SHP77 (cell line): ENCODE measurements at regions not wholly inside any gene's neighbourhood (a gene's known extent, or its start where the extent isn't known, plus 50 kb on each side); places are given as distances from the start of the nearest gene placed in this dataset.
"Not testable (repeated sequence)": the region's sequence is repeated elsewhere in the genome, so short reads cannot be mapped to it uniquely, and the experiment has no call there.

Experiments
- DNase-seq, 2 experiments: peaks; one replicate each; lab custom pipeline; 2025; lab: John Stamatoyannopoulos, UW

DNA sequence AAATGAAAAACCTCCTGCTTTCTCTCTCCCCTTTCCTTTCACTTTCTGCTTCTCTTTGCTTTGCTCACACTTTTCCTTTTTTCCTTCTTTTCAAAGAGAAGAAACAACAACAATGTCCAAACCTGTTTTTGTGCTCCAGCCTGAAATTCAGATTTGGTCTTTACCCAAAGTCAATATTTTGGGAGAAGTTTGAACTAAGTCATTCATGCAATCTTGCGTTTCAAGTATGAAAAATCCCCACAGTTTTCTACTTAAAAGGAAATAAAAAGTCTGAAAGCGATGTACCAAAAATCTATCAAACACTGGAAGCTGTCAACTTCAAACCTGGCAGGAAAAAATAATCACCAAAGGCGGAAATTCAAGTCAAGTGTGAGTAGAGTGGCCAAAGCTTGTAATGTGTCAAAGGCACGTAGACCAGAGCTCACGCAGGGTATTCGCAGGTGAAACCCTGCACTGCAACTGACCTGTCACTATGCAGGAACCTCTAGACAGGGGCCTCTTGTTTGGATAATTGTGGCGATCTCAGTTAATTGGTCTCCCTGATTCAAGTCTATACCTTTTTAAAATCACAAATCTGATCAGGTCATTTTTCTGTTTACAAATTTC, 118.8 kb upstream of the GALNT15 start:
- no peak for DNase-seq

DNA sequence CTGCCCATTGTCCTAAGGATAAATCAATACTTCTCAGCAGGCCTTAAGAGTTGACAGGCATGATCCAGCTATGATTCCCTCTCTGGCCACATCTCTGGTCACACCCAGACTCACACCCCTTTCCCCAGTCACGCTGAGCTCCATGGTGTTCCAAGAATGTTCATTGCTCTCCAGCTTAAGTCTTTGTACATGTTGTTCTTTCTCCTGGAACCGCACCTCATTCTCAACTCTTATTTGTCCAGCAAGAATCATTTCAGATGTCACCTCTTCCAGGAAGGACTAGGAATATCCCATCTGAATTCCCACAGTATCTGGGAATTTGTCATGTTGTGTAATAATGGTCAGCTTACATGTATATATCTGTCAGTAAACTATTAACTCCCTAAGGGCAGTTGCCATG, 118.3 kb upstream of the GALNT15 start:
- DNase-seq = no peak

DNA sequence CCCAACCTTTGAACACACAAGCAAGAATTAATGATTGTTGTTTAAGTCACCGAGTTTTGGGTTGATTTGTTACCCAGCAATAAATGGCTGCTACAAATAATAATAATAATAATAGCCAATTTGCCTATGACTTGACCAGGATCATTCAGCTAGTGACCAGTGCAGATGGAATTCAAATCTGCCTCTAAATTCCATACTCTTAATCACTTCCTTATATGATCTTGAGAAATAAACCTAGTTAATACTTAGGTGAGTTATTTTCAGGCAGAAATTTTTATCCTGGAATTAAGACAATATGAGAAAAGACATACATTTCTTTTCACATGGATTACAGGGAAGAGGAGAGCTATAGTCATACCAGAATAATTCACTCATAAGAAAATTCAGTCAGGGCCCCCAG, 116.0 kb upstream of the GALNT15 start:
- DNase-seq = no peak

DNA sequence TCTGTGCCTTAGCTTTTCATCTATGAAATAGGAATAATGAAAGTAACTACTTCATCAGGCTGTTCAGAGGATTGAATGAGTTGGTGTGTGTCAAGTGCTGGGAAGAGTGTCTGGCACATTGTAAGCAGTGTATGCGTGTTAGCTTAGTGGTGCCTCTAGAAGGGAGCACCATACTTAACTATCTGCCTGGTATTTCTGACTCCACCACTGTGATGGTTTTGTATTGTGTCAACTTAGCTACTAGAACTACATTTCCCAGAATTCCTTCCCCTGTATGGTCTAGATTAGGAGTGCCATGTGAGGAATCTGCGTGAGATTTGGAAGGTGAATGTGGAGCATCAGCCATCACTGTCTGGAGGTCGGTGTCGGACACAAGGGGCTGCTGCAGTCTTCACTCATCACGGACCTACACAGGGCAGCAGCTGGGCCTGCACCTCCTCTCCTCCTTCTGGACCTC, 115.4 kb upstream of the GALNT15 start:
- DNase-seq = no peak

DNA sequence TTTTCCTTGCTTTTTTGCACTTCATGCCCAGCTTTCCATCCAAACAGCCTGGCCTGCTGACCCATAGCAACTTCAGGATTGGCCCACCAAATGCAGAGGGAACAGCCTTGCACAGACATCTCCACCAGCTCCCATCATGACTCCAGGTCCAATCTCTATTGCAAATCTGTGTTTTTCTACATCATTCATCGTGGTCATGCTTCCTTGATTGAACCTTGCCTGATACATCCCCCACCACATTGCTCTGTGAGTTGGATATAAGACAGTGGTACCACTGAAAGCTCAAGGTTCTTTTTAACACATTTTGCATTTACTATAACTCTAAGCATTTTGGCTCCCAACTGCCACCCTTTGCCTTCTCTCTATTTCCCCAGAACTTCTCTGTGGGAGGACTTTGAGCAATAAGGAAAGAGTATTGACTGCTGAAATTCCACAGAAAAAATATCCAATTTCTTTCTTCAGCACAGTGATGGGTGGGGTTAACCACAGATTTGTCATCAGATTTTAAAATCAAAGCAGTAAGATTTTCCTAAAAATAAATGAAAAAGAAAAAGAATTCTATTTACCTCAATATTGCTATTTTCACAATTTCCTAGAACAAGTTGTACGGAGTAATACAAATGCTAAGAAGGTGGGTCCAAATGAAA, 114.6 kb upstream of the GALNT15 start:
- no peak for DNase-seq

DNA sequence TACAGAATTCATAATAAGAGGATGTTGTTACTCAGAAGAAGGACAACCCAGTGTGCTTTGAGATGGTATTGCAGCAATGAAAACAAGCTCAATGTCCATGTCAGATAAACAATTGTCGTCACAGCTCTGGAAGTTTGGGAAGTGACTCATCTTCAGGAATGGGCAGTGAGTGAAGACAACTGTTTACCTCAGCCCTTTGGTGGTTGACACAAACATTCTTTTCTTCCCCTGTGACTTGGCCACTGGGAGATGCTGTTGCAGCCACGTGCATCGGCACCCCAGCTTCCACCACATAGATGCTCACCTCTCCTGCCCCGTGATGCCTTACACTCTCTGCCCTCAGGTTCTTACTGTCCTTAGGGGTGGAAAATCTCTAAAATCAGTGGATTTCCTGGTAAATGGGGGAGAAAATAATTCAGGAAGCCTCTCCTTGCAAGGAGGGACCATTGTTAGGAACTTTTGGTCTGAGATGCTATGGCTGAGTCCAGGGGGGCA, 114.1 kb upstream of the GALNT15 start:
- no peak for DNase-seq

DNA sequence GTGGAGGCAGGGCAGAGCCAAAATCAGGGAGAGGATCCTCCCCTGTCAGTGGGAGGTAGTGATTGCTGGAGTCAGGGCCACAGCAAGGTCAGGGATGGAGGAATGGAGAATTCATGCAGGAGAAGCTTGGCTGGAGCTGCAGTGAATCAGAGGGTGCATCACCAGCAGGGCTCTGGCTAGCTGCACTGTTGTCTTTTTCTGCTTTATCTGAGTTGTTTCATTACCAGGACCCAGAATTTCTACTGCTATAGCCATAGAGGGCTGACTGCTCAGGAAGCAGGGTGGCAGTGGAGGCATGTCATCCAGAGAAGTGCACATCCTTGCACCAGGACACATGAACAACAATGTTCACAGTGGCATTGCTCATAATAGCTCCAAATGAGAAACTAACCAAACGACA, 113.5 kb upstream of the GALNT15 start:
- no peak for DNase-seq

DNA sequence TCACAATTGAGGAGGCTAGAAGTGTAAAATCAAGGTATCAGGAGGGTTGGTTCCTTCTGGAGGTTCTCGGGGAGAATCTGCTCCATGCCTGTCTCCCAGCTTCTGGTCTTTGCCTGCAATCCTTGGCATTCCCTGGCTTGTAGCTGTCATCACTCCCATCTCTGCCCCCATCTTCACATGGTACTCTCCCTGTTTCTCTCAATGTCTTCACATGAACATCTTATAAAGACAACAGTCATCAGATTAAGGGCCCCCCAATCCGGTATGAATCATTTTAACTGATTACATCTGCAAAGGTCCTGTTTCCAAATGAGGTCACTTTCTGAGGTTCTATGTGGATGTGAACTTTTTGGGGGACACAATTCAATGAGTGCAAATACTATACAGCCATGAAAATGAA, 113.0 kb upstream of the GALNT15 start:
- DNase-seq = no peak

DNA sequence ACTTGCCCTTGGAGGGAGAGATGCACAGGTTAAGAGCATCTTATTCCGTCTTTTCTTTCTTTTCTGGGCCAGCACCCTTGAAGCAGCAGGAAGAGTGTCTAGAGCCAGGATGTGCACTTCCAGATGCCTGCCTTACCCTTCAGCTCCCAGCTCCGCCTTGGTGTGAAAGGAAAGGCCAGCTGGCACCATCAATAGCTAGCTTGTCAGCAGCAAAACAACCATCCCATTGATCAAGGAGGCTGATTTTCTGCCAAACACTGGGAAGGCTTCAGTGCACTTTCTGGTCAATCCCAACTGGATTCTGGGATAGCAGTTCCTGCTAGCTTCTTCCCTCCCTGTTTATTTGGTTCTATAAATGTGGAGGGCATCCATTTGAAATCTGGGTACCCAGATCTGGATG, 110.9 kb upstream of the GALNT15 start:
- no peak for DNase-seq

DNA sequence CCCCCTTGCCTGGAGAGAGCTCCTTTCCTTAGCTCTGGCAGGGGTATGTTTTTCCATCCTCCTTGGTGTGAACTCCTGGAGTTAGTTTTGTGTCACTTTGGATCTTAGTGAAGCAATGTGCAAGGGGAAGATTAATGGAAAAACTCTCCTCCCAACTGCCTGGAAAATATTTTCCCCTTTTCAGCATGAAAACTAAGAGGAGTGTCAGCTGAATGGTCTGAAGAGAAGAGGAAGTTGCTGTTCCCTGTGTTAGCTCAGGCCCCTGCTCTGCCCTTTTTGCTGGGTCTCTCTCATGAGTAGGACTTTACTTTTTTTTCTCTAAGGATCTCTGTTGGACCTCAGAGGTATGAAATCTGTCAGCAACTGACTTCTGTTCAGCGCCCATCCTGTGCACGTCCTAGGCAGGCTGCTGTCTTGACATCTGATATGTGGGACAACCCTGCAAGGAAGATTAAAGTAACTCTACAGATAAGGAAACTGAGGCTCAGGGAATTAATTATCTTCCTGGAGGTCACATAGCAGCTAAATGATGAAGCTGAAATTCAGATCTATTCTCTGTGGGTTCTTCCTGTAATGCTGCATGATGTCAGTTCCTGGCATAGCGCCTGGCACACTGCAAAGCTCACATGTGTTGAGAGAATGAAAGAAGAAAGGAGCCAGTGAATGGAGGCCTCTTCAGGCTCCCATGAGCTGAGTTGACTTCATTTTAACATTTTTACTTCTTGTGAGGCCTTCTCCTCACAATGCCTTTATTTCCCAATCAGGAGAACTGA, 109.7 kb upstream of the GALNT15 start:
- DNase-seq = peak in 1 of 2 experiments; percentile 21

DNA sequence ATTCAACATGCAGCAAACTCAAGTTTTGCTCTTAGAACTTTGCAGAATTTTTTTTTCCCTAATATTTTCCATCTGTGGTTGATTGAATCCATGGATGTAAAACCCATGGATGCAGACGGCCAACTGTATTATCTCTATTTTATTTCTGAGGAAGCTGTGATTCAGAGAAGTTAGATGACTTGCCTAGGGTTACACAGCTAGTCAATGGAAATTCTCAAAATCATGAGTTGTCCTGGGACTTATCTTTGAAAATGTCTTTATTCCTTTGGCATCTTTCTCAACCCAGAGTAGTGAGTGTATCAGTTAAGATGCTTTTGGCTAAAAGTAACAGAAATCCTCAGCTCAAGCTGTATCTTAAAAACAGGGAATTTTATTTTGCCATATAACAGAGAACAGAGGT, 107.9 kb upstream of the GALNT15 start:
- no peak for DNase-seq

DNA sequence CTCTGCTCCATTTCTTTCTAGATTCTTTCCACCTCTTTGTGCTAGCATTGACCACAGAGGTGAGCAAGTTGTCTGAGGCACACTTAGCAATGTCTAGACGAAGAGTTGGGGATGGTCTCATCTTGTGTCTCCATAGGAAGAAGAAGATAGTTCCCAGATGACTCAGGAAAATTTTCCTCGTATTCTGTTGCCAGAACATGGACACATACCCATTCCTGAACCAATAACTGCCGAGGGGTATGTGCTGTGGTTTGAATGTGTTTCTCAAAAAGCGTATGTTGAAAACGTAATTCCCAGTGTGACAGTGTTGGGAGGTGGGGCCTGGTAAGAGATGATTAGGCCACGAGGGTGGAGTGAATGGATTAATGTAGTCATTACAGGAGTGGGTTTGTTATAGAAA, 107.5 kb upstream of the GALNT15 start:
- no peak for DNase-seq

DNA sequence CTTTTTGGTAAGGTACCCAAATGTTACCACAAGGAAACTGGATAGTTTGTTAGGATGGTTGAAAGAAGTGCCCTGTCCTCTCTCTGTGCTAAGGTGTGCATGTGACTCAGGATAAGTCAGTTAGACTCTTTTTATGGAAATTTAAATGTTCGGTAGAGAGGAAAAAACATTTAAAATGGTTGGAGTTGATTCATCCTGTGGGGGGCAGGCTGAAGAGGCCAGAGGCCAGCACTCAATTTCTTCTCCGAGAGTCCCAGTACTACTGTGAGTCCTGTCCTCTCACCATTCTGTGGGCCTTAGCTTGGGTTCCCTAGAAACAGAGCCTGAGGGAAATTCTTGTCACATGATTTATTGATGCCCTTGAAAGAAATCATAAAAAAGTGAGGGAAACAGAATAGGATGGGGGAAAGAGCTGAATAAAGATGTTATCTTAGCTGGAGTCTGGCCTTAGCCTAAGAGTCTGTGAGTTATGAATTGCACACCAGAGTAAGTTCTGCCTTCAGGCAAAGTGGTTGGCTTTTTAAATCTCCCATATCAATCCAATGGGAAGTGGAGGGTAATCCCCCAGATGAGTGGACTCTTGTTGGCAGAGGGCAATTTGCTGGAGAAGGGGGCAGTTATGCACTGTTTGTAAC, 106.5 kb upstream of the GALNT15 start:
- DNase-seq = no peak

DNA sequence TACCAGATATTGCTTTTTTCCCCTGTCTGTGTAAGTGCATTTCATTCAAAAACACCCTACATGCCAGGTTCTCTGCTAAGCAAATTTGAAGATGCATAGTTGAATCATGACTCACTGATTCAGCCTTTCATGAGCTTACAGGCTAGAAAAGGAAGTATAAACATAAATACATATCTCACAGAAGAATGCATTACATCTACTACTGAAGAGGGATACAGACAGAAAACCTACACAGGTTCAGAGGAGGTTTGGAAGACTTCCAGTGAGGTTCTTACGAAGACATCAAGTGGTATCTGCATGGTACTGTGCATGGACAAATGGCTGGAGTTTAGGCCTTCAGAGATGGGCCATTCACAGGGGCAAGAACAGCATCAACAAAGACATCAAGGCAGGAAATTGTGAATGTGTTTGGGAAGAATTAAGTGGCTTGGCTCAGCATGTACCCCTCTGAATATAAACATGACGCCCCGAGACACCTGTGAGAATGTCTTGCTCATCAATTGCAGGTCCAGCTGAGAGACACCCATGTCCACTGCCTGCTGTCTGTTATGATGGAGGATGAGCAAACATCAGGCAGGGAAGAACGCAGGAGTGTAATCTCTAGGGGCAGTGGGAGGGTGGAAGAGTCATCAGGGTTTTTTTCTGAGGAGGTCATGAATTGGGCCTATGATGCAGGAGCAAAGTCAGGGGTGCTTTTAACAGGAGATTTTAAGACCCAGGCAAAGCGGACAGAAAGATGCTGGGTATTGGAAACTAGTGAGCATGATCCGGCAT, 105.1 kb upstream of the GALNT15 start:
- no peak for DNase-seq

DNA sequence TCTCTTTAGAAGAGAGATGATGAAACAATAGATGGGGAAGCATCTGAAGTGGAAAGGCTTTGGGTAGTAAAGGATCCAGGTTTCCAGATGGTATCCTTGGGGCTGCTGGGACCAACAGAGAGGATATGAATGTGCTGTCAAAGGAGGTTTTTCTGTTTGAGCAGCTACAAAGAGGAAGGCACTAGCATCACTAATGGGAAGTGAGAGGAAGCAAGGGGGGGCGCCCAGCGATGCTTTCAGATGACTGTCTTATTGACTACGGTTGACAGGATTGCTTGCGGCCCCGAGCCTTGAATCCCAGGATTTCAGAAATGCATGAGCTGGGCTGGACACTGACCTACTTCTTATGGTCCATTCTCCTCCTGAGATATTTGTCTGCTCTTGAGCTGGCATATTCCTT, 103.8 kb upstream of the GALNT15 start:
- no peak for DNase-seq

DNA sequence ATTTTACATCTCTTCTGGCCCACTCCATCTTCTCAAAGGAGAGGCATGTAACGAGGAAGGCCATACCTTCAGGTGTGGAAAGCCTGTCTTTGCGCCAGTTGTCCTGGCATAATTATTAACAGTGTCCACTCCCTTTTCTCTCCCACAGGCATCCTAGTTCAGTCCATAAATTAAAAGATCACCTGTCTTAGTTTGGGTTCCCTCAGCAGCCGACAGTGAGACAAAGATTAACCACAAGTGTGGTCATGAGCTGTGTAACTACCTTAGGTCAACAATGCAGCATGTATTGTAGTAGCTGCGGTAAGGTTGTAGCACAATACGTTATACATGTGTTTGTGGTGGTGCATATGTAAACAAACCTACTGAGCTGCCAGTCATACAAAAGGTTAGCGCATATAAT, 103.3 kb upstream of the GALNT15 start:
- DNase-seq = no peak

DNA sequence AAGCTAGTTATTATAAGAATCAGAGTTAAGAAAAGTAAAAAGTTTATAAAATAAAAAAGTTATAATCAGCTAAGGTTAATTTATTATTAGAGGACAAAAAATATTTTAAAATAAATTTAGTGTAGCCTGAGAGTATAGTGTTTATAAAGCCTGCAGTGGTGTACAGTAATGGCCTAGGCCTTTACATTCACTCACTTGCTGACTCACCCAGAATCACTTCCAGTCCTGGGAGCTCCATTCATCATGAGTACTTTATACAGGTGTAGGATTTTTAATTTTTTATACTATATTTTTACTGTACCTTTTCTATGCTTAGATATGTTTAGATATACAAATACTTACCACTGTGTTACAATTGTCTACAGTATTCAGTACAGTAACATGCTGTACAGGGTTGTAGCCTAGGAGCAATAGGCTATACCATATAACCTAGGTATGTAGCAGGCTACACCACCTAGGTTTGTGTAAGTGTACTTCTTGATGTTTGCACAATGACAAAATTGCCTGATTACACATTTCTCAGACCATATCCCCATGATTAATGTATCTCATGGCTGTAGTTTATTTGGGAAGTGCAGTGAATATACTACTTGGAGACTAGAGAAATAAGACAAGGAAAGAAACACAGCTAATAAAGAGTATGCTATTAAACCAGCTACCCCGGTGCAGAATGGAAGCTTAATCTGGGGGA, 101.9 kb upstream of the GALNT15 start:
- DNase-seq = no peak

DNA sequence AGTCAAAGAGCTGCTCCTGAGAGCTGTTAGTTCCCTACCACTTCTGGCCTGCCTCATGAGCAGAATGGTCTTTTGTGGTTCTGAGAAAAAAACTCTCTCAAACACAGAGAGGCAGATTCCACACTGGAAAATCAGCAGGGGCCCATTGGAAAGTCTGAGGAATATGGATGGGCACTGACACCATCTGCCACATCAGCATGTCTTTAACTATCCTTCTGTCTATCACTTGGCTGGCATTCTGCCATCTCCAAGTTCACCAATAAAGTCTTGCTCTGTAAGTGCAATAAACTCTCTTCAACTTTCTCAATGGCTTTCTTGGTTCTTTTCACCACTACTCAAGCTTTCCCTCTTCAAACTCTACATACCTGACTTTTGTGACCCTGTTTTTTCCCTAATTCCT, 101.3 kb upstream of the GALNT15 start:
- no peak for DNase-seq

DNA sequence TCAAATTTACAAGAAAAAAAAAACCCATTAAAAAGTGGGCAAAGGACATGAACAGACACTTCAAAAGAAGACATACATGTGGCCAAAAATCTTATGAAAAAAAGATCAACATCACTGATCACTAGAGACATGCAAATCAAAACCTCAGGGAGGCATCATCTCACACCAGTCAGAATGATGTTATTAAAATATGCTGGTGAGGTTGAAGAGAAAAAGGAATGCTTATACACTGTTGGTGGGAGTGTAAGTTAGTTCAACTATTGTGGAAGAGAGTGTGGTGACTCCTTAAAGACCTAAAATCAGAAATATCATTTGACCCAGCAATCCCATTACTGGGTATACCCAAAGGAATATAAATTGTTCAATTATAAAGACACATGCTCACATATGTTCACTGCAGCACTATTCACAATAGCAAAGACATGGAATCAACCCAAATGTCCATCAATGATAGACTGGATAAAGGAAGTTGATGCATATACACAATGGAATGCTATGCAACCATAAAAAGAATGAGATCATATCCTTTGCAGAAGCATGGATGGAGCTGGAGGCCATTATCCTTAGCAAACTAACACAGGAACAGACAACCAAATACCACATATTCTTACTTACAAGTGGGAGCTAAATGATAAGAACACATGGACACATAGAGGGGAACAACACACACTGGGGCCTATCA, 100.3 kb upstream of the GALNT15 start:
- DNase-seq = not testable (repeated sequence)

DNA sequence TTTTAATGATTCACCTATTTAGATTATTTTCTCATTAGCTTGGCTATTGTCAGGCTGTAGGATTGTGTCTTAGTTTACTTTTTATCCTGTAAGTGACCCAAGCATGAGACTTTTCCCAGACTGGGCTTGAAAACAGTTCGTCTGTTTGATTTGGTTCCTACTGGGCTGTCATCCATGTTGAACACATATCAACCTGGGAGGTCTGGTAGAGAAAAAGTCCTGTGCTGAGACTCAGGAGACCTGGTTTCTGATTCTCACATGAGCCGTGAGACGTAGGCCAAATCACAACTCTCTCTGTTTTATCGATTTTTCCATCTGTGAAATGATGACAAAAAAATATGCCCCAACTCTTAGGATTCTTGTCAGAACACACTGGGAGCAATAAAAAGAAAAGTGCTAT, 98.8 kb upstream of the GALNT15 start:
- DNase-seq = no peak

DNA sequence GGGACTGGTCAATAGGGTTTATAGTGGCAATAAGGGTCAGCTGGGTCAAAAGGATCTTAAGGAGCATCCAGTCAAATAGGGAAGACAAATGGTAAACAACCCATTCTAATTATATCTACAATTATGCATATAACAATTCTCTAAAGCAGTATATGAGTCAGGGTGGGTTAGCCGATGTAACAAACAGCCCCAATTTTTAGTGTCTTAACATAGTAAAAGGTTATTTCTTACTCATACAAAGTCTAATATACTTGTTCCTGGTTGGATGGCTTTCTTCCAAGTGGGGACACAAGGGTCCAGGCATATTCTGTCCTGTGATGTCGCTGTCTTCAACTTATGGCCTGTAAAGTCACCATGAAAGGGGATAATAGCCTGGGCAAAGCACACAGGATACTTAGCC, 97.9 kb upstream of the GALNT15 start:
- no peak for DNase-seq
